Left ventricle myocardium inferior (tissue), 1 donor: ENCODE measurements at regions not wholly inside any gene's neighbourhood (a gene's known extent, or its start where the extent isn't known, plus 50 kb on each side); places are given as distances from the start of the nearest gene placed in this dataset.

ENCODE experiments used
- DNase-seq: peaks from one replicate; pipeline ENCODE4 v3.0.0-alpha.2; 2020
- H3K27ac ChIP-seq: fragments of 200-600 bp; replicated peaks from 2 replicates; pipeline ENCODE4 v1.8.0; 2021
- H3K27me3 ChIP-seq: fragments of 200-600 bp; 2 replicates; pipeline ENCODE4 v1.8.0; 2021; ENCODE audit warnings: low read depth
- H3K36me3 ChIP-seq: fragments of 200-600 bp; 2 replicates; pipeline ENCODE4 v1.8.0; 2021
- H3K4me1 ChIP-seq: fragments of 200-600 bp; 2 replicates; pipeline ENCODE4 v1.8.0; 2021
- H3K4me3 ChIP-seq: fragments of 200-600 bp; 2 replicates; pipeline ENCODE4 v1.8.0; 2021; ENCODE audit warnings: mild to moderate bottlenecking, moderate library complexity
- H3K9me3 ChIP-seq: fragments of 200-600 bp; replicated peaks from 2 replicates; pipeline ENCODE4 v1.8.0; 2021
- CTCF ChIP-seq: fragments of 200-600 bp; IDR thresholded peaks from 2 replicates; pipeline ENCODE4 v1.8.0; 2021; ENCODE audit warnings: antibody characterized with exemption, mild to moderate bottlenecking, borderline replicate concordance
- intact Hi-C: fragments of 100-400 bp; cut with micrococcal nuclease; formaldehyde crosslinking; loops from one replicate; pipeline ENCODE4 v1.11.0; 2022
- donor health status: DM: no; HTN: yes; CAD: no; lungs with severe emphysema.

- Histone ChIP-seq H3K36me3 (no peaks in the 10 kb centered on the region), H3K9me3 (no peaks in the 10 kb centered on the region), H3K27me3 (no peaks in the 10 kb centered on the region), H3K4me1 (no peaks in the 10 kb centered on the region), H3K27ac (no peak overlapping the region), H3K4me3 (no peak overlapping the region)
- intact Hi-C loops = no loop called here
- no peak for DNase-seq
- no peak for TF ChIP-seq CTCF
Measured at GRCh38 chr14:83197271-83197670, 1663.6 kb upstream of the SEL1L start.

- Histone ChIP-seq H3K4me1 (no peaks in the 10 kb centered on the region), H3K27me3 (no peaks in the 10 kb centered on the region), H3K36me3 (no peaks in the 10 kb centered on the region), H3K4me3 (no peak overlapping the region), H3K27ac (no peak overlapping the region), H3K9me3 (no peaks in the 10 kb centered on the region)
- TF ChIP-seq CTCF = no peak
- no peak for DNase-seq
- intact Hi-C loops = no loop called here
Measured at GRCh38 chr14:83207550-83207949, 1673.9 kb upstream of the SEL1L start.

GRCh38 chr14:83208341-83208740, 1674.7 kb upstream of the SEL1L start:
- DNase-seq = no peak
- no peaks in the 10 kb centered on the region for H3K27me3 ChIP-seq
- no peaks in the 10 kb centered on the region for H3K9me3 ChIP-seq
- H3K4me3 ChIP-seq = no peak overlapping the region
- no peaks in the 10 kb centered on the region for H3K36me3 ChIP-seq
- H3K27ac ChIP-seq = no peak overlapping the region
- H3K4me1 ChIP-seq = no peaks in the 10 kb centered on the region
- intact Hi-C loops = no loop called here
- TF ChIP-seq CTCF = no peak

GRCh38 chr14:83217492-83217891, 1683.8 kb upstream of the SEL1L start:
- no peaks in the 10 kb centered on the region for H3K9me3 ChIP-seq
- no peaks in the 10 kb centered on the region for H3K4me1 ChIP-seq
- peak; percentile 23 for TF ChIP-seq CTCF
- DNase-seq = no peak
- H3K27ac ChIP-seq = no peak overlapping the region
- H3K36me3 ChIP-seq = no peaks in the 10 kb centered on the region
- H3K27me3 ChIP-seq = no peaks in the 10 kb centered on the region
- intact Hi-C loops = no loop called here
- no peak overlapping the region for H3K4me3 ChIP-seq

GRCh38 chr14:83247924-83248639, 1714.4 kb upstream of the SEL1L start:
- Histone ChIP-seq H3K9me3 (peaks cover 8% of the 10 kb centered on the region), H3K27me3 (no peaks in the 10 kb centered on the region), H3K4me3 (no peak overlapping the region), H3K36me3 (no peaks in the 10 kb centered on the region), H3K27ac (no peak overlapping the region), H3K4me1 (no peaks in the 10 kb centered on the region)
- TF ChIP-seq CTCF = no peak
- no peak for DNase-seq
- intact Hi-C loops = no loop called here
